NCI-H2227 (cell line): ENCODE measurements at regions not wholly inside any gene's neighbourhood (a gene's known extent, or its start where the extent isn't known, plus 50 kb on each side); places are given as distances from the start of the nearest gene placed in this dataset.
"Not testable (repeated sequence)": the region's sequence is repeated elsewhere in the genome, so short reads cannot be mapped to it uniquely, and the experiment has no call there.

Experiments used
- DNase-seq: peaks from one replicate; lab custom pipeline; 2025; ENCODE audit not compliant: unreplicated experiment; lab: John Stamatoyannopoulos, UW

DNA sequence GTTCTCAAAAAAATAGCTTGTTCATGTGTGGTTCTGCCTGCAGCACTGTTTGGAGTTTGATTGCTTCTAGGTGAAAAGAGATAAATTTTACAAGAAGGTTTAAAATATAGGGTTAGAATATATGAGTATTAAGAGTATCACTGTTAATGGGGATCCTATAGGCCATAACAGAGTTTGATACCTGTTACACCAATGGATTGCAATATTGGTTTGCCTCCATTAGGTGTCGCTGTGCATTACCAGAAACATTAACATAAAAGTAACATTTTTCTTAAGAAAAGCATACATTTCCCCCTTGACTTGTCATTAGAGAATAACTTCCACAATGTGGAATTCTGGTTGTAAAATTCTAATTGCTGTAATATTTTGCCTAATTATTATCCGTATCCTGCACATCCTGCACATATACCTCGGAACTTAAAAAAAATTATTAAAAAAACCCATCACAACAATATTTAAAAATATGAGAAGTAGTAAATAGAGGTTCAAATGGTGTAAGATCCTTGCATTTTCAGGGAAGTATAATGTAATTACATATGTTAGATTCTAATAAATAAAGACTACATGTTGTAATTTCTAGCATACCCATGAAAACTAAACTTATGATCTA lies 63.0 kb downstream of the CYP4A11 start:
- DNase-seq: peak; percentile 58

GRCh38 chr1:46876093-46876492 lies 65.2 kb downstream of the CYP4A11 start:
- not testable (repeated sequence) for DNase-seq
